SK-N-SH treated with all-trans-retinoic acid at 6 μM for 48 hours (cell line): ENCODE measurements at regions not wholly inside any gene's neighbourhood (a gene's known extent, or its start where the extent isn't known, plus 50 kb on each side); places are given as distances from the start of the nearest gene placed in this dataset.

ENCODE experiments used
- CREB5 ChIP-seq: fragments of 250-450 bp; sonication (Bioruptor Pico); IDR thresholded peaks from 2 replicates; pipeline ENCODE4 v1.5.1; 2020; ENCODE audit warnings: low read depth, mild to moderate bottlenecking, moderate library complexity
- ESRRG ChIP-seq: fragments of 250-450 bp; sonication (Bioruptor Pico); IDR thresholded peaks from 2 replicates; pipeline ENCODE4 v1.6.1; 2021; ENCODE audit warnings: mild to moderate bottlenecking
- GLIS3 ChIP-seq: fragments of 250-450 bp; sonication (Bioruptor Pico); IDR thresholded peaks from 2 replicates; pipeline ENCODE4 v1.5.0; 2020; ENCODE audit warnings: mild to moderate bottlenecking, moderate library complexity
- PATZ1 ChIP-seq: fragments of 250-450 bp; sonication (Bioruptor Pico); IDR thresholded peaks from 2 replicates; pipeline ENCODE4 v1.8.0; 2020; ENCODE audit warnings: mild to moderate bottlenecking, moderate library complexity, borderline replicate concordance
- POU6F1 ChIP-seq: fragments of 250-450 bp; sonication (Bioruptor Pico); IDR thresholded peaks from 2 replicates; pipeline ENCODE4 v1.8.0; 2021; ENCODE audit warnings: low read depth, mild to moderate bottlenecking, moderate library complexity, borderline replicate concordance
- PPARA ChIP-seq: fragments of 250-450 bp; sonication (Bioruptor Pico); IDR thresholded peaks from 2 replicates; pipeline ENCODE4 v1.5.0; 2020; ENCODE audit warnings: mild to moderate bottlenecking, borderline replicate concordance
- RARB ChIP-seq: fragments of 250-450 bp; sonication (Bioruptor Pico); IDR thresholded peaks from 2 replicates; pipeline ENCODE4 v1.8.0; 2021; ENCODE audit warnings: mild to moderate bottlenecking, moderate library complexity
- TCF4 ChIP-seq: fragments of 250-450 bp; sonication (Bioruptor Pico); IDR thresholded peaks from 2 replicates; pipeline ENCODE4 v1.8.0; 2021; ENCODE audit warnings: mild to moderate bottlenecking, moderate library complexity, borderline replicate concordance
- ZFP3 ChIP-seq: fragments of 250-450 bp; sonication (Bioruptor Pico); IDR thresholded peaks from 2 replicates; pipeline ENCODE4 v1.5.0; 2020; ENCODE audit warnings: mild to moderate bottlenecking, moderate library complexity
- ZNF565 ChIP-seq: fragments of 450-650 bp; formaldehyde crosslinking; conservative IDR thresholded peaks from 2 replicates; pipeline ENCODE4 v1.5.0; 2020; ENCODE audit warnings: low read depth, mild to moderate bottlenecking, moderate library complexity

- TF ChIP-seq ESRRG (CRISPR knock-in tag) = no peak
- TF ChIP-seq ZNF565 (CRISPR knock-in tag) = no peak
- no peak for TF ChIP-seq RARB (CRISPR knock-in tag)
- no peak for TF ChIP-seq GLIS3 (CRISPR knock-in tag)
- TF ChIP-seq POU6F1 (CRISPR knock-in tag) = no peak
- no peak for TF ChIP-seq PPARA
- no peak for TF ChIP-seq ZFP3 (CRISPR knock-in tag)
- TF ChIP-seq TCF4 (CRISPR knock-in tag) = no peak
- TF ChIP-seq PATZ1 (CRISPR knock-in tag) = no peak
- TF ChIP-seq CREB5 (CRISPR knock-in tag) = no peak
Observed at GRCh38 chr2:14558335-14558919, 74.1 kb upstream of the LRATD1 start.
